Upper lobe of left lung (tissue), 6 donors: ENCODE measurements at regions not wholly inside any gene's neighbourhood (a gene's known extent, or its start where the extent isn't known, plus 50 kb on each side); places are given as distances from the start of the nearest gene placed in this dataset.

Experiments
- ATAC-seq, 2 donors: fragments of 200-7000 bp; cut with Tn5 transposase; one replicate each; pipeline ENCODE4 v1.9.1; 2022; ENCODE audit warnings: mild to moderate bottlenecking in 2 of 2, moderate library complexity in 2 of 2; ENCODE audit not compliant: low FRiP score in 2 of 2
- DNase-seq, 2 donors: peaks; one replicate each; pipeline ENCODE4 v3.0.0-alpha.2; 2019 to 2020
- H3K27ac ChIP-seq, 4 donors: fragments of 200-600 bp; sonication (generic); one replicate each; pipeline ENCODE4 v1.5.1; 2016 to 2019
- H3K27me3 ChIP-seq, 4 donors: fragments of 200-600 bp; sonication (generic); one replicate each; pipeline ENCODE4 v1.5.1; 2017 to 2019
- H3K36me3 ChIP-seq, 4 donors: fragments of 200-600 bp; sonication (generic); one replicate each; pipeline ENCODE4 v1.5.1; 2016 to 2019
- H3K4me1 ChIP-seq, 4 donors: fragments of 200-600 bp; sonication (generic); one replicate each; pipeline ENCODE4 v1.5.1; 2018 to 2019
- H3K4me3 ChIP-seq, 4 donors: fragments of 200-600 bp; sonication (generic); one replicate each; pipeline ENCODE4 v1.5.1; 2017 to 2019; ENCODE audit warnings: mild to moderate bottlenecking in 2 of 4, moderate library complexity in 1 of 4
- H3K9me3 ChIP-seq, 4 donors: fragments of 200-600 bp; sonication (generic); one replicate each; pipeline ENCODE4 v1.5.1; 2018 to 2019
- EP300 ChIP-seq, 4 donors: sonication (generic); formaldehyde crosslinking; IDR thresholded peaks; one replicate each; pipeline ENCODE4 v1.5.1; 2017; ENCODE audit warnings: antibody characterized with exemption in 4 of 4, control low read depth in 2 of 4
- POLR2A ChIP-seq, 4 donors: fragments of 450-650 bp; IDR thresholded peaks; one replicate each; pipeline ENCODE4 v1.5.1; 2016 to 2017; ENCODE audit warnings: antibody characterized with exemption in 4 of 4, mild to moderate bottlenecking in 2 of 4
- POLR2AphosphoS5 ChIP-seq, 2 donors: sonication (generic); formaldehyde crosslinking; IDR thresholded peaks; one replicate each; pipeline ENCODE4 v1.5.1; 2017; ENCODE audit warnings: antibody characterized with exemption in 2 of 2
- WGBS, 2 donors: methylation state at CpG; one replicate each; pipeline ENCODE4 v1.1.5; 2017 to 2018; 5-methylcytosine and 5-hydroxymethylcytosine counted together
- TF ChIP-seq, protein P1 (sequence below), 6 experiments: fragments of 450-650 bp in 4 of 6; fragments of 200-600 bp in 2 of 6; sonication (generic) in 2 of 6; IDR thresholded peaks; one replicate each; pipeline ENCODE4 v1.5.1; 2016 to 2019; ENCODE audit warnings: antibody characterized with exemption in 6 of 6
- donor health status: DM: no; HTN: no; CAD: no; lungs with moderate emphysema.
- donor health status: DM: no; HTN: yes; CAD: no; lungs with severe emphysema.

DNA sequence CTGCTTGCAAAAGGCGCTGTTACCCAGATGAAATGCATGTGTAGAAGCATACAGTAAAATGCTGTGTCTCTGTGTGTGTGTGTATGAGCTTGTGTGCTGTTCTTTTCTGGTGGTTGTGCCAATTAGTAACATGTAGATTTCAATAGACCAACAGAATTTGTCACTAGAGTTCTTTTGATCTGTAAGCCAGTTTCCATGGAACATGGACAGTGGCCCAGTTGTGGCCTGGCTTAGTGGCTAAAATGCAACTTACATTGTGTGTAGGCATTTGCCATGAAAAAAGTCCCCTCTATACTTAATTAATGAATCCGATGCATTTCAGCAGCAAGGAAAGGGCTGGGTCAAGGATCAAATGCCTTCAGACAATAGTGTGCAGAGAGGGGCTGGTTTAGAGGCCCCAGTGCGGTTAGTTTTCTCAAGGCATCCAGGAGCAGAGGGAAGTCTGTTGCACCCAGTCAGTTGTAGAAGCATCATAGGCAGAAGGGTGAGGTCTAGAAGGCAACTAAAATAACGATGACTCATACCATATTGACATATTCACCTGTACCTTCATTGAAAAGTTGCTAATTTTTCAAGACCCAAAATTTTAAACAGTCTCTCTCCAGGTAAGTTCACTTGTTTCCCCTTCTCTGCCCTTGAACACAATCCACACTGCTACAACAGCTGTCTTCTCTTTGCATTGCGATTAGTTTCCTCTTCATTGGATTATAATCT, 366.9 kb upstream of the SPRED2 start:
- DNase-seq (no peak), ATAC-seq (no peak)
- TF ChIP-seq, protein P1, sequence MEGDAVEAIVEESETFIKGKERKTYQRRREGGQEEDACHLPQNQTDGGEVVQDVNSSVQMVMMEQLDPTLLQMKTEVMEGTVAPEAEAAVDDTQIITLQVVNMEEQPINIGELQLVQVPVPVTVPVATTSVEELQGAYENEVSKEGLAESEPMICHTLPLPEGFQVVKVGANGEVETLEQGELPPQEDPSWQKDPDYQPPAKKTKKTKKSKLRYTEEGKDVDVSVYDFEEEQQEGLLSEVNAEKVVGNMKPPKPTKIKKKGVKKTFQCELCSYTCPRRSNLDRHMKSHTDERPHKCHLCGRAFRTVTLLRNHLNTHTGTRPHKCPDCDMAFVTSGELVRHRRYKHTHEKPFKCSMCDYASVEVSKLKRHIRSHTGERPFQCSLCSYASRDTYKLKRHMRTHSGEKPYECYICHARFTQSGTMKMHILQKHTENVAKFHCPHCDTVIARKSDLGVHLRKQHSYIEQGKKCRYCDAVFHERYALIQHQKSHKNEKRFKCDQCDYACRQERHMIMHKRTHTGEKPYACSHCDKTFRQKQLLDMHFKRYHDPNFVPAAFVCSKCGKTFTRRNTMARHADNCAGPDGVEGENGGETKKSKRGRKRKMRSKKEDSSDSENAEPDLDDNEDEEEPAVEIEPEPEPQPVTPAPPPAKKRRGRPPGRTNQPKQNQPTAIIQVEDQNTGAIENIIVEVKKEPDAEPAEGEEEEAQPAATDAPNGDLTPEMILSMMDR (IDR thresholded peaks at IDR 0.05), result no peak
- TF ChIP-seq POLR2A (IDR thresholded peaks at IDR 0.05), result no peak
- no peak for TF ChIP-seq POLR2AphosphoS5 (IDR thresholded peaks at IDR 0.05)
- no peak for TF ChIP-seq EP300 (IDR thresholded peaks at IDR 0.05)
- no peak overlapping the region for H3K4me3 ChIP-seq
- H3K27ac ChIP-seq, result no peak overlapping the region
- H3K36me3 ChIP-seq, result no peaks in the 10 kb centered on the region
- H3K9me3 ChIP-seq, result no peaks in the 10 kb centered on the region
- H3K27me3 ChIP-seq, result no peaks in the 10 kb centered on the region
- WGBS, 2 donors, result 87 to 91% methylated on average over 5 of the region's 5 CpGs
- H3K4me1 ChIP-seq, result no peaks in the 10 kb centered on the region

DNA sequence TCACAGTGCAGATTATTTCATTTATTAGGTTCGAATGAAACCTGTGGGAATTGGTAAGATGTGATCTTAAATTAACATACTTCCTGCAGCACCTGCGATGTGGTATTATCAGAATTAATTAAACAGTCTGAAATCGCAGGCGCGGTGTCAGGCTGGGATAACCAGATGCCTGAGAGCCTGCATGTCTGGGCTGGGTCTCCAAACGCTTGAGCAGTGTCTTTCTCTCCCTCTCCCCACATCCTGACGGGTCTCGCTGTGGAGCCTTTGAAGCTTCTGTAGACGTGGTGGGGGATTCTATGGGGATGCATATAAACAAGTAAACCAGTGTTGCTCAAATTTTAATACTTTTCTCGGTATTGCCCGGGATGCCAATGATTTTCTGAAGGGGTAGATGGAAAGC, 366.2 kb upstream of the SPRED2 start:
- no peaks in the 10 kb centered on the region for H3K9me3 ChIP-seq
- no peak for ATAC-seq
- no peak overlapping the region for H3K4me3 ChIP-seq
- H3K4me1 ChIP-seq, result no peaks in the 10 kb centered on the region
- 88 to 91% methylated on average over 11 of the region's 11 CpGs for WGBS, 2 donors
- DNase-seq, result no peak
- H3K27me3 ChIP-seq, result no peaks in the 10 kb centered on the region
- H3K27ac ChIP-seq, result no peak overlapping the region
- TF ChIP-seq EP300 (IDR thresholded peaks at IDR 0.05) (no peak), POLR2AphosphoS5 (IDR thresholded peaks at IDR 0.05) (no peak), POLR2A (IDR thresholded peaks at IDR 0.05) (no peak)
- TF ChIP-seq, protein P1 (IDR thresholded peaks at IDR 0.05), result no peak
- H3K36me3 ChIP-seq, result no peaks in the 10 kb centered on the region

DNA sequence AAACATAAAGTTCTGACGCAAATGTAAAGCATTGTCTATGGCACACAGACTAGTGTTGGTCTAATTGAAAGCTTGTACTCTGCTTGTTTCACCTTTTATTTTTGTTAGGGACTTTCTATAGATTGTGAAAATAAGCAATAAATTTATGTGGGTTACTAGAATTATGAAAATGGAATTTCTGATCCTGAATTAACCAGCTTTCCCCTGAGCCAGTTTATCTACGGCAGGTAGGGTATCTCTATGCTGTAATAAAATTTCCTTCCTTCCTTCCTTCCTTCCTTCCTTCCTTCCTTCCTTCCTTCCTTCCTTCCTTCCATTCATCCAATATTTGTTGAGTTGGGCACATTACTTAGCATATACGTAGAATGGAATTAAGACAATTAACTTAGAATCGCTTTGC, 362.6 kb upstream of the SPRED2 start:
- Histone ChIP-seq H3K4me3 (no peak overlapping the region), H3K9me3 (no peaks in the 10 kb centered on the region), H3K27ac (no peak overlapping the region), H3K27me3 (no peaks in the 10 kb centered on the region), H3K4me1 (no peaks in the 10 kb centered on the region), H3K36me3 (no peaks in the 10 kb centered on the region)
- DNase-seq, result no peak
- TF ChIP-seq, protein P1 (IDR thresholded peaks at IDR 0.05), result no peak
- WGBS, 2 donors, result 79% methylated on average over 4 of the region's 4 CpGs
- ATAC-seq, result no peak

DNA sequence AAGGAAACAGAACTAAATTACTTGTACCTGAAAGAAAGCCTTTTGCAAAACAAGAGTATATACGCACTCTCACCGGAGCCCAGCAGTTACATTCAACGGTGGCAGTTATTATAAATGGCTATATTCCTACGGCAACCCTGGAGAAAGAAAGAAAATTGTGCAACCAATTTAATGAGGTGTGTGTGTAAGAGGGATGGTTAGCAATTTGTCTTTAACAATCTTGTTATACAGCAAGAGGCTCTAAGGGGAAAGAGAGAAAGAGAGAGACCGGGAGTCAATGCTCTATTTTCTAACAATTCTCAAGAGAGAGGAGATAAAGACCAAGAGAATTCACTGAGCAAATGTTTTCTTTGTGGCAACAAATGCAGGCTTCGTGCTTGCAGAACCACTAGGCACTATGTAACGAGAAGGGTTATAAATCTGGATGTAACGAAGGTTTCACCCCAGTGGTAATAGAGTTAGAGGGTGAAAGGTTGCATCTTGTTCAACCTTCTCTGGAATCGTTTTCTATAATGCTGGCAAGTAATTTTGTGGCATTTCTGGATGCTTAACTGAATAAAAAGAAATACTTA, 359.1 kb upstream of the SPRED2 start:
- Histone ChIP-seq H3K4me1 (no peaks in the 10 kb centered on the region), H3K9me3 (no peaks in the 10 kb centered on the region), H3K36me3 (no peaks in the 10 kb centered on the region), H3K27ac (no peak overlapping the region), H3K4me3 (no peak overlapping the region), H3K27me3 (no peaks in the 10 kb centered on the region)
- no peak for DNase-seq
- 69 to 71% methylated on average over 9 of the region's 9 CpGs for WGBS, 2 donors
- no peak for ATAC-seq
- TF ChIP-seq POLR2A (IDR thresholded peaks at IDR 0.05) (no peak), POLR2AphosphoS5 (IDR thresholded peaks at IDR 0.05) (no peak), EP300 (IDR thresholded peaks at IDR 0.05) (no peak)
- TF ChIP-seq, protein P1 (IDR thresholded peaks at IDR 0.05), result no peak

DNA sequence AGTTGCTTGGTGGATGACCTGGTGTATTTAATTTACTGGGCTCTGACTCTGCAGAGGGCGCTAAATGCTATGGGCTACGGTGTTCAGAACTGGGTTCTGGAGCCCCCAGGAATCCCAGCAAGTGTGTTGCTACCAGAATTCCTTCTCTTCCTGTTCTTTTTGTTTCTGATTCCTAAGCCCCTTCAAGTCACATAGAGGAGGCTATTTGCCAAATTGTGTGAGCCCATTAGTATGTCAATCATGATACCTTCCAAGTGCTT, 358.2 kb upstream of the SPRED2 start:
- H3K9me3 ChIP-seq, result no peaks in the 10 kb centered on the region
- H3K27ac ChIP-seq, result no peak overlapping the region
- ATAC-seq (no peak), DNase-seq (no peak)
- no peaks in the 10 kb centered on the region for H3K4me1 ChIP-seq
- no peak overlapping the region for H3K4me3 ChIP-seq
- TF ChIP-seq, protein P1 (IDR thresholded peaks at IDR 0.05), result no peak
- TF ChIP-seq EP300 (IDR thresholded peaks at IDR 0.05) (no peak), POLR2A (IDR thresholded peaks at IDR 0.05) (no peak), POLR2AphosphoS5 (IDR thresholded peaks at IDR 0.05) (no peak)
- no peaks in the 10 kb centered on the region for H3K36me3 ChIP-seq
- H3K27me3 ChIP-seq, result no peaks in the 10 kb centered on the region
- 69 to 70% methylated on average over 2 of the region's 2 CpGs for WGBS, 2 donors
